ENCODE measurements at regions not wholly inside any gene's neighbourhood (a gene's known extent, or its start where the extent isn't known, plus 50 kb on each side); places are given as distances from the start of the nearest gene placed in this dataset.

- no peak for TF ChIP-seq BCL11A (IDR thresholded peaks at IDR 0.05; ENCODE audit: low read depth in 2 of 2, low read length in 2 of 2)
- TF ChIP-seq PHF8 (conservative IDR thresholded peaks at IDR 0.05; ENCODE audit: low read depth, low read length): no peak
- no peak for TF ChIP-seq CTCF (IDR thresholded peaks at IDR 0.05; ENCODE audit: control extremely low read depth in 1 of 3, insufficient read depth in 1 of 3, low read depth in 1 of 3, low read length in 3 of 3)
- no peak for TF ChIP-seq USF2 (IDR thresholded peaks at IDR 0.05; ENCODE audit: low read length)
- TF ChIP-seq SIX5 (IDR thresholded peaks at IDR 0.05; ENCODE audit: low read depth, low read length): no peak
- no peak for TF ChIP-seq HDAC2 (IDR thresholded peaks at IDR 0.05; ENCODE audit: borderline replicate concordance in 1 of 2, low read depth in 2 of 2, low read length in 2 of 2)
- TF ChIP-seq SP1 (IDR thresholded peaks at IDR 0.05; ENCODE audit: low read depth, low read length): no peak
- no peak for TF ChIP-seq EZH2 (IDR thresholded peaks at IDR 0.05; ENCODE audit: low read depth, low read length, severe bottlenecking)
- no peak for TF ChIP-seq POLR2AphosphoS5 (IDR thresholded peaks at IDR 0.05; ENCODE audit: low read depth, low read length)
- no peak for TF ChIP-seq YY1 (IDR thresholded peaks at IDR 0.05; ENCODE audit: low read depth, low read length)
Measured at GRCh38 chr5:96602776-96603175, 59.4 kb upstream of the CAST start.

Measured in H1 (cell line).